HepG2 (cell line): ENCODE measurements at regions not wholly inside any gene's neighbourhood (a gene's known extent, or its start where the extent isn't known, plus 50 kb on each side); places are given as distances from the start of the nearest gene placed in this dataset.

Experiments used
- ADNP ChIP-seq: sonication (generic); formaldehyde crosslinking; IDR thresholded peaks from 2 replicates; pipeline ENCODE4 v1.4.0; 2020; ENCODE audit warnings: missing genetic modification reagents
- HDAC2 ChIP-seq: sonication (generic); formaldehyde crosslinking; IDR thresholded peaks from 2 replicates; pipeline ENCODE4 v1.4.0; 2020; ENCODE audit warnings: missing genetic modification reagents
- MTF1 ChIP-seq: sonication (generic); formaldehyde crosslinking; IDR thresholded peaks from 2 replicates; pipeline ENCODE4 v1.5.0; 2020; ENCODE audit warnings: missing genetic modification reagents
- NR0B2 ChIP-seq: sonication (generic); formaldehyde crosslinking; IDR thresholded peaks from 2 replicates; pipeline ENCODE4 v1.4.0; 2020; ENCODE audit warnings: mild to moderate bottlenecking, missing genetic modification reagents
- PAXIP1 ChIP-seq: sonication (generic); formaldehyde crosslinking; conservative IDR thresholded peaks from 2 replicates; pipeline ENCODE4 v1.4.0; 2020; ENCODE audit warnings: mild to moderate bottlenecking, missing genetic modification reagents, moderate library complexity
- TFE3 ChIP-seq: IDR thresholded peaks from 2 replicates; pipeline ENCODE4 v1.6.1; 2016
- ZKSCAN5 ChIP-seq: sonication (generic); formaldehyde crosslinking; IDR thresholded peaks from 2 replicates; pipeline ENCODE4 v1.5.1; 2020; ENCODE audit warnings: mild to moderate bottlenecking, missing genetic modification reagents
- ZNF512B ChIP-seq: sonication (generic); formaldehyde crosslinking; IDR thresholded peaks from 2 replicates; pipeline ENCODE4 v1.5.1; 2020; ENCODE audit warnings: missing genetic modification reagents, mild to moderate bottlenecking, borderline replicate concordance
- ZNF770 ChIP-seq: sonication (generic); formaldehyde crosslinking; IDR thresholded peaks from 2 replicates; pipeline ENCODE4 v1.5.0; 2020; ENCODE audit warnings: mild to moderate bottlenecking, missing genetic modification reagents
- ZSCAN30 ChIP-seq: sonication (generic); formaldehyde crosslinking; IDR thresholded peaks from 2 replicates; pipeline ENCODE4 v1.5.0; 2020; ENCODE audit warnings: mild to moderate bottlenecking, missing genetic modification reagents

- TF ChIP-seq PAXIP1 (CRISPR knock-in tag) (peak; percentile 82), ZNF770 (CRISPR knock-in tag) (no peak), TFE3 (no peak), NR0B2 (CRISPR knock-in tag) (no peak), ZKSCAN5 (CRISPR knock-in tag) (no peak), MTF1 (no peak), ADNP (CRISPR knock-in tag) (no peak), ZNF512B (CRISPR knock-in tag) (no peak), HDAC2 (peak; percentile 54; the same call in 1 of the 2 replicates), ZSCAN30 (no peak)
These were observed 106.7 kb upstream of the SLC5A9 start (continued) for GRCh38 chr1:48115835-48116234.
